ENCODE measurements at regions not wholly inside any gene's neighbourhood (a gene's known extent, or its start where the extent isn't known, plus 50 kb on each side); places are given as distances from the start of the nearest gene placed in this dataset.
"Not testable (repeated sequence)": the region's sequence is repeated elsewhere in the genome, so short reads cannot be mapped to it uniquely, and the experiment has no call there.

- intact Hi-C loops (cut with DNase I), result no loop called here
- no peaks in the 10 kb centered on the region for H3K9me3 ChIP-seq
- no peak for DNase-seq
- H3K4me1 ChIP-seq, result no peaks in the 10 kb centered on the region
- H3K27me3 ChIP-seq, result no peaks in the 10 kb centered on the region
- TF ChIP-seq CTCF (IDR thresholded peaks at IDR 0.05), result no peak
- TF ChIP-seq POLR2A (IDR thresholded peaks at IDR 0.05), result no peak
- no peak overlapping the region for H3K27ac ChIP-seq
- no peak overlapping the region for H3K4me3 ChIP-seq (replicated peaks in 1 of 3)
- no peaks in the 10 kb centered on the region for H3K36me3 ChIP-seq
- WGBS, 2 donors, result 29 to 35% methylated on average over 3 of the region's 3 CpGs
Measured at GRCh38 chr1:30363031-30363430, 360.4 kb downstream of the MATN1 start.

- no peak overlapping the region for H3K27ac ChIP-seq
- intact Hi-C loops (cut with DNase I), result no loop called here
- no peaks in the 10 kb centered on the region for H3K36me3 ChIP-seq
- H3K4me3 ChIP-seq (replicated peaks in 1 of 3), result no peak overlapping the region
- DNase-seq, result no peak
- no peaks in the 10 kb centered on the region for H3K27me3 ChIP-seq
- no peaks in the 10 kb centered on the region for H3K9me3 ChIP-seq
- no peak for TF ChIP-seq CTCF (IDR thresholded peaks at IDR 0.05)
- TF ChIP-seq POLR2A (IDR thresholded peaks at IDR 0.05), result no peak
- WGBS, 2 donors, result 50 to 58% methylated on average over 6 of the region's 6 CpGs
- no peaks in the 10 kb centered on the region for H3K4me1 ChIP-seq
Measured at GRCh38 chr1:30362603-30362990, 360.8 kb downstream of the MATN1 start.

GRCh38 chr1:30361890-30362602 is 361.3 kb downstream of the MATN1 start:
- 73 to 75% methylated on average over 9 to 10 of the region's 10 CpGs for WGBS, 2 donors
- H3K36me3 ChIP-seq; H3K27ac ChIP-seq; H3K4me3 ChIP-seq (replicated peaks in 1 of 3); H3K9me3 ChIP-seq; intact Hi-C loops (cut with DNase I); H3K27me3 ChIP-seq; DNase-seq; H3K4me1 ChIP-seq: not testable (repeated sequence)

- DNase-seq, result no peak
- no peak overlapping the region for H3K27ac ChIP-seq
- H3K4me1 ChIP-seq, result no peaks in the 10 kb centered on the region
- WGBS, 2 donors, result 51 to 52% methylated on average over 6 to 7 of the region's 7 CpGs
- H3K27me3 ChIP-seq, result no peaks in the 10 kb centered on the region
- no peaks in the 10 kb centered on the region for H3K9me3 ChIP-seq
- TF ChIP-seq CTCF (IDR thresholded peaks at IDR 0.05) (no peak), POLR2A (IDR thresholded peaks at IDR 0.05) (no peak)
- H3K36me3 ChIP-seq, result no peaks in the 10 kb centered on the region
- intact Hi-C loops (cut with DNase I), result no loop called here
- H3K4me3 ChIP-seq (replicated peaks in 1 of 3), result no peak overlapping the region
Measured at GRCh38 chr1:30360753-30361152, 362.6 kb downstream of the MATN1 start.

- no peak overlapping the region for H3K4me3 ChIP-seq (replicated peaks in 1 of 3)
- H3K27me3 ChIP-seq, result no peaks in the 10 kb centered on the region
- H3K4me1 ChIP-seq, result no peaks in the 10 kb centered on the region
- DNase-seq, result no peak
- H3K9me3 ChIP-seq, result no peaks in the 10 kb centered on the region
- WGBS, 2 donors, result 73 to 88% methylated on average over 2 of the region's 2 CpGs
- H3K36me3 ChIP-seq, result no peaks in the 10 kb centered on the region
- TF ChIP-seq CTCF (IDR thresholded peaks at IDR 0.05) (no peak), POLR2A (IDR thresholded peaks at IDR 0.05) (no peak)
- H3K27ac ChIP-seq, result no peak overlapping the region
- intact Hi-C loops (cut with DNase I), result no loop called here
Measured at GRCh38 chr1:30360281-30360680, 363.1 kb downstream of the MATN1 start.

All from thyroid gland (tissue), 4 donors.